ENCODE measurements at regions not wholly inside any gene's neighbourhood (a gene's known extent, or its start where the extent isn't known, plus 50 kb on each side); places are given as distances from the start of the nearest gene placed in this dataset.
"Not testable (repeated sequence)": the region's sequence is repeated elsewhere in the genome, so short reads cannot be mapped to it uniquely, and the experiment has no call there.

- H3K4me2 ChIP-seq (ENCODE audit: insufficient read depth, low read length): no peak overlapping the region
- DNase-seq (ENCODE audit: insufficient read length, low spot score, missing footprints): no peak
- H4K20me1 ChIP-seq (ENCODE audit: insufficient read depth, low read length): no peaks in the 10 kb centered on the region
- H3K9me3 ChIP-seq (ENCODE audit: low read depth, low read length): no peaks in the 10 kb centered on the region
- no peaks in the 10 kb centered on the region for H3K4me1 ChIP-seq (ENCODE audit: insufficient read depth, low read length)
- no peak overlapping the region for H2AFZ ChIP-seq (ENCODE audit: low read length)
- H3K36me3 ChIP-seq (ENCODE audit: insufficient read depth, low read length): no peaks in the 10 kb centered on the region
- no peaks in the 10 kb centered on the region for H3K27me3 ChIP-seq (ENCODE audit: insufficient read depth, low read length)
- H3K79me2 ChIP-seq (ENCODE audit: insufficient read depth, low read length): no peaks in the 10 kb centered on the region
- no peak overlapping the region for H3K27ac ChIP-seq (ENCODE audit: low read depth, low read length)
- no peak for TF ChIP-seq CTCF (IDR thresholded peaks at IDR 0.05; ENCODE audit: extremely low read depth, low read depth, low read length)
- no peak overlapping the region for H3K4me3 ChIP-seq (ENCODE audit: insufficient read depth, low read length)
These were observed 62.0 kb upstream of the SRD5A2 start for GRCh38 chr2:31642707-31643106.

GRCh38 chr2:31632201-31632600 lies 51.5 kb upstream of the SRD5A2 start:
- not testable (repeated sequence) for H3K4me1 ChIP-seq (ENCODE audit: insufficient read depth, low read length); H3K79me2 ChIP-seq (ENCODE audit: insufficient read depth, low read length); H2AFZ ChIP-seq (ENCODE audit: low read length); H4K20me1 ChIP-seq (ENCODE audit: insufficient read depth, low read length); H3K9me3 ChIP-seq (ENCODE audit: low read depth, low read length); H3K4me2 ChIP-seq (ENCODE audit: insufficient read depth, low read length); H3K36me3 ChIP-seq (ENCODE audit: insufficient read depth, low read length); H3K27ac ChIP-seq (ENCODE audit: low read depth, low read length); H3K27me3 ChIP-seq (ENCODE audit: insufficient read depth, low read length); H3K4me3 ChIP-seq (ENCODE audit: insufficient read depth, low read length); DNase-seq (ENCODE audit: insufficient read length, low spot score, missing footprints)

Measured in osteoblast (primary cell).